Limb (tissue), 2 donors: ENCODE measurements at regions not wholly inside any gene's neighbourhood (a gene's known extent, or its start where the extent isn't known, plus 50 kb on each side); places are given as distances from the start of the nearest gene placed in this dataset.

ENCODE experiments used
- DNase-seq, 2 donors: peaks; one replicate each; pipeline ENCODE4 v3.0.0-alpha.2; 2016; ENCODE audit errors: extremely low spot score in 2 of 2

DNA sequence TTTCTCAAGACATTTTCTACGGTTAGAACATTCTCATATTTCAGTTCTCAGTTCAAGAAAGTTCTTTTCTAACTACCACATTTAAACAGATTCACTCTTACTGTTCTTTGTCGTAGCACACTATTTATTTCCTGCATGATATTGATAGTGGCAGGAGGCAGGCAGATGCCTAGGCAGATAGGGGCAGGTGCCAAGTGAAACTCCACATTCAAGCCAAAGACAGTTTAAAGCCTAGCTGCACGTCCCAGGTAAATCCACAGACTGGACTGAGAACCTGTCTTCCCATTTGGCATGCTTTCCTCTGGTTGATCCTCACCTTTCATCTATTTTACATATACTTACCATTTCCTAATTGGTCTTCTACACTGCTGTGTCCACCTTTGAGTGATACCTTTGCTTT lies 359.3 kb downstream of the TMX3 start:
- no peak for DNase-seq

DNA sequence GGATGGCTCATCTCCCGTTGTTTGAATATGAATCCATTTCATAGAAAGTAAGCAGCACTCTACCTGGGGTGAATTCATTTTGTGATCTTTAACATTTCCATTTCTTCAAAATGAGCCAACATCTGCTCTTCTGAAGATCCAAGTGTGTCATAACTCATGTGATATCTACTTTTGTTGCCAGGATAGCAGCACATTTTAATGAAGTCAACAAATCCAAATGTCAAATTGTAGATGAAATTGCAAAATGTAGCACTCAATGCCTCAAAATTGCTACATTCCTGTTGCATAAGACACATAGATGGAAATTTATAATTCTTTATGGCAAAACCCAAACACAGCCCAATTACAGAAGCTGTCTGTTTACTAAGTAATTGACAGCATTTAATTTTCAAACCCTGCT lies 360.7 kb downstream of the TMX3 start:
- no peak for DNase-seq

DNA sequence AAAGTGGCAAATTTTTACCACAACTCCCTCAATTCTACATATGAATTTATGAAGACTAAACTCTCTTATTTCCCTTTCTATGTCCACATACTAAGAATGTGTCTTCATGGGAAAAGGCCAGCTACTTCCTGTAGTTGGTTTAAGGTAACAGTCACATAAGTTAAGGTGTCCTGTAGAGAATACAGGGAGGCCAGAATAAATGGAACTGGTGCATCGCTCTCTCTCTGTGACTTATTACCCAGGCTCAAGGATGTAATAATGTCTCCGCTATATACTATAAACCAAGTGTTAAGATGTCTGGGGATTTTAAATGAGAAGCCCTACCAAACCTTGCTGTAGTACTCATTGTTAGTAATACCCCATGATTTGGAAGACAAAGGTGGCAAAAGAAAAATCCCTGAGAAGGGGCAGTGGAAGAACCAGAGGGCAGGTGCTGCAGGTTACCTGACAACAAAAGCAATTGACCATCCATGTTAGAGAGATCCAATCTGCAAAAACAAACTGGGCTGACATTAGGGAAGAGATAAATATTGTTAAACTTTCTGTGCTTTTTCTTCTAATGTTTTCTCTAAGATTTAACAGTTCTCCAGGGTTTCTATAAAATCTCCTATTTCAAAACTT lies 372.8 kb downstream of the TMX3 start:
- no peak for DNase-seq

DNA sequence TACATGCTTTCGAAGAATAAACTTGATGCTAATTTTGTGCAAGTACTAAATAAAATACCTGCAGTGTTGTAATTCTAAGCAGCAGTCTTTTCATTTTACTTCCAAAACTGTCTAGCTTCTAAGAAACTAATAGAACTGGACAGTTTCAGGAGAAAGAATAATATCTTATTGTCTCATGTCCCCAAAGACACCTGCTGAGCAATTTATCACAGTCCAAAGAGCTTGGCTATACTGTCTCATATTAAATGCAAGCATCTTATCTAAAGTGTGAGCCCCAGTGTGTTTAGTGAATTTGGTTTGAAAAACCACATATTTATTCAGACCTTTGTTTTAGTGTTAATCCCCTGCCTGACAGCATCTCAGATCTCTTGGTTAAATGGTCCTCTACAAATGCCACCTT lies 374.3 kb downstream of the TMX3 start:
- no peak for DNase-seq

DNA sequence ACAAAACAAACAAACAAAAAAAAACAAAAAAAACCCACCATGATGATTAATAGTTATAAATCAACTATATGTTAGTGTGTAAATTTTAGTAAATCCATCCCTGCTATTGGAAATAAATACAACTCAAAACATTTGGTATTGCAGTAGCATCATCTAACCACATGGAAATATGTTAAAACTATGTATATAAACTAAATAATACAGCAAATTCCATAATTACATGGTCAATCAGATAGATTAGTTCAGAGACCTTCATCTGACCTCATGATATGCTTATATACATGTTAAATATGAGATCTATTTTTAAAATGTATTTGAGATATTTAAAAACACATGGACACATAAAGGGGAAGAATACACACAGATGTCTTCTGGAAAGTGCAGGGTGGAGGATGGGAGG lies 384.2 kb downstream of the TMX3 start:
- no peak for DNase-seq

DNA sequence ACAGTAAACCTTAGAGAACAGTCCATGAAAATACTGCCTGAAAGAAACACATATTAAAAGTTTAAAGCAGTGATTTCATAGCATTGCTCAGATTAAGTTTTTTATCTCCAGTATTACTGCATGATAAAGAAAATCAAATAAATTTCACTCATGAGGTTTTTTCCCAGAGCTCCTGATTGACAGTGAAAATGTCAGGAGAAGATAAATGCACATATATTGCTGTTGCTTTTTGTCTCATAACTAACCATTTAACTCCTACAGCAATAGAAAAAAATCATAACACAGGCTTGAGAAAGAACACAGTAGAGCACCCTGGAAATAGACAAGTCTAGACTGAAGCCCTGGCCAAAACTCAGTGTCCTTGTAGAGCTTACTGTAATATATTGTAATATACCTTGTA lies 391.0 kb downstream of the TMX3 start:
- no peak for DNase-seq

DNA sequence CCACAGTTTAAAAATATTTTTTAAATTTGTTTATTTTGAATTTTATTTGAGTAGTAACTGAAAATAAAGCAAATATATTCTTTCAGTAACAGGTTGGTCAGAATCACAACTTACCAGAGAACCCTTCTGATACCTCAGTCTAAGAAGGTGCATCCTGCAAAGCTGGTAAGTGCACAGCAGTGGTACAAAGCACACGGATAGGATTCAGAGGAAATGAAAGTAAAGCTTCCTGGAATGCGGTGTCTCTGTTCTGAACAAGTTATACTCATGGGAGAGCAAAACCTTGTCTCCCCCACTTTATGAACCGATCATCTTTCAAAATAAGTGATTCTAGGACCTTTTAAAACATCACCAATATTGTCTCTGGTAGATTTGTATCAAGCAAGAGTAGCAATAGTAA lies 398.3 kb downstream of the TMX3 start:
- no peak for DNase-seq

DNA sequence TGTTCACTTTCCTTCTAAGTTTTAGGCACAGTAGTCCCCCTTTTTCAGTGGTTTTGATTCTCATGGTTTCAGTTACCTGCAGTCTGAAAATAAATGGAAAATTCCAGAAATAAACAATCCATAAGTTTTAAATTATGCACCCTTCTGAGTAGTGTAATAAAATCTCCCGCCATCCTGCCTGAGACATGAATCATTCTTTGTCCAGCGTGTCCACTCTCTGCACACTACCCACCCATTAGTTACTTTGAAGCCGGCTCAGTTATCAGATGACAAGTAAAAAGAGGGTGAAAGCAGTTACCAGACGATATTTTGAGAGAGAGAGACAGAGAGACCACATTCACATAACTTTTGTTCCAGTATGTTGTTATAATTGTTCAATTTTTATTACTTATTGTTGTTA lies 400.5 kb downstream of the TMX3 start:
- DNase-seq, result no peak

DNA sequence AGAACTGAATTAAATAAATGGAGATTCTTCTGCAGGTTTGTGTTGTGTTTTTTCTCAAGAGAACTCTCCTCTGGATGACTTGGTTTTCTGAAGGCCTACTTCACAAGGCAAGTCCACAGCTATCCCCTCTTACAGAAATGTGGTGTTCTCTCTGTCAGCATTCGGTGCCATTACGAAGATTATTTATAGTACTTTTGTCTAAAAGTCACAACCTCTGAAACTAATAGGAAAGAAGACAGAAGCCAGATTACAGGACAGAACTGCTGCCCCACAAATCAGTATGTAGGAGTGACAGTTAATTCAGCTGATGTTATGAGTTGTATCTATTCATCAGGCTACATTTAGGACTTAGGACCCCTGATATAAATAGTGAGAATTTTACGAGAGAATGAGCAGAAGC lies 413.5 kb downstream of the TMX3 start:
- DNase-seq, result no peak

DNA sequence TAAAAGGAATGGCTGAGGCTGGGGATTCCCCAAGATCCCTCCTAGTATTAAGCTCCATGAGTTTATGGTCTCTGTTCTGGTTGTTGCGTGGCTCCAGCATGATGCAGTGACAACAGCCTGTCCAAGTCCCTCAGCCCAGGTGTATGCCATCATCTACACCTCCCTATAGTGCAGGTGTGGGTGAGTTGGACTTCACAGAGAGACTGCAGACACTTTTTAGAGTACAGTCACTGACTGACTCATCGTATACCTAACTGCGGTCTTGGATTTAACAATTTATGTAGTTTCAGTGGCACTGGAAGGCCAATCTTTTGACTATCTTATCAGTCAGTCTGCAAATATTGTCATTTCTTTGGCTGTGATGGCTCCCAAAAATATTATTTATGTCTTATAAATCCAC lies 415.0 kb downstream of the TMX3 start:
- DNase-seq, result no peak

DNA sequence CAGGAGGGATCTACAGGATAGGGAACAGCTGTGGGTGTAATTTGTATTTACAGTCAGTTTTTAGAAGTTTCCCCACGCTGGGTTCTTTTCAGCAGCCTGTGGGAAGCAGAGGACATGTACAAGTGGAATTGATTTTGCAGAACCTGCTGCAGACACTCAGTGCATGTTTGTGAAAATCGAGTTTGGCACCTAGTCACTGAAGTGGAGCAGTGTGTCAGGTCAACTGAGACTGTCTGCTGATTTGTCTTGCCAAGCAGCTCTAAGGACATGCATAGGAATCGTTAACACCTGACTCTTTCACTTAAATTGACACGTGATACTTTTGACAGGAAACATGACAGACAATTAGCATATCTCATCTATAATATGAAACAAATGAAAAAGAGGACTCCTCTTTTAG lies 416.6 kb downstream of the TMX3 start:
- no peak for DNase-seq

DNA sequence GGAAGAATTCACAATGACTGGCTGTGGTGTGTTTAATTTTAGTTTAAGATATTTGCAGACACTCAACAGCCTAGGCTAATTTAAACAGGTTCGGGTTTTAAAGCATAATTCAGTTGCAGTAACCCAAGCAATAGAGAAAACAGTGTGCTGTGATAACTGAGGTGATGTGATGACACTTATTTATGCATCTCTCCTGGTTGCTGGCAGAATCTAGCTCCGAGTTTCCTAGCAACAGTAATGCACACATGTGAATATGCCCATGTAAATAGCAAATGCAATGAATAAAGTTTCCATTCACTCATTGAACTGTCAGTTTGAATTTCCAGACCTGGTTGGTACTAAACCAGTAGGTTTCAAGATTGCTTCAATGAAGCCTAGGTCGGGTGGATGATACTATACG lies 426.5 kb downstream of the TMX3 start:
- DNase-seq, result no peak

DNA sequence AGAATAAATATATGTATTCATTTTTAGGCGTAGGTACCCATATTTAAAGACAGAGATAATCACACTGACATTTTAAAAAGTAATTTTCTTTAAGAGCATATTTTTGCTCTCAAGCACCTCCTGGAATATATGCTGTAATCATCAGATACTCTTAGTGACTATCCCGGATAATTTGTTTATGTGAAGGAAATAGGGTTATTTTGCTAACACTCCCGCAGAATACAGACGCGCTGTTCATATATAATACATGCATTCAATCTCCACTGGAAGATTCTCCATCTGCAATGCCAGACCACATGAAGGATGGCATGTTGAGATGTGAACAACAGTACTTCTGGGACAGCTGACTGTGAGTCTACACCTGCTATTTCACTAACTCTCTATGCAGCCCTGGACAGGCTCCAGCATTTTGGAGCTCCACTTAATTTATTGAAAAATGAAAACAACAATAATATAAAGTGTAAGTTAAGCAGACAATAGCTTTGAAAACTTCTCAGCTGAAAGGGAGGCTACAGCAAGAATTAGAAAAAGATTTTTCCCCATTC lies 430.6 kb downstream of the TMX3 start:
- DNase-seq, result peak in 1 of 2 donors; percentile 12

DNA sequence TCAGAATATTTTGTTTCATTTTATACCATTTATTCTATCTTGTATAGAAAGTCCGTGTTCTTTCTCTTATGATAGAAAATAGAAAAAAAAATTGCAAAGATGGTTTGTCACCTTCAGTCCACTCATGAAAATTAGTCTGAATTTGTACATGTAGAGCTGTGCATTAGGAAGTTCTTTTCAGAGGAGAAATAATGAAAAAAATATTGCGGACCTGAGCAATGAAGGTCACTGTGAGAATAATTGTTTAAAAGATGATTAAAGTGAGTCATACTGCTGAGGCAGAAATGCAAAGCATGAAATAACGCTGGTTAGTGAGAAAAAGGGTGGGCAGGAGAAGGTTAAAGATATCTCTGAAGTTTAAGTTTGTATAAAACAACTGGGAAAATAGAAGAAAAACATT lies 431.1 kb downstream of the TMX3 start:
- no peak for DNase-seq

DNA sequence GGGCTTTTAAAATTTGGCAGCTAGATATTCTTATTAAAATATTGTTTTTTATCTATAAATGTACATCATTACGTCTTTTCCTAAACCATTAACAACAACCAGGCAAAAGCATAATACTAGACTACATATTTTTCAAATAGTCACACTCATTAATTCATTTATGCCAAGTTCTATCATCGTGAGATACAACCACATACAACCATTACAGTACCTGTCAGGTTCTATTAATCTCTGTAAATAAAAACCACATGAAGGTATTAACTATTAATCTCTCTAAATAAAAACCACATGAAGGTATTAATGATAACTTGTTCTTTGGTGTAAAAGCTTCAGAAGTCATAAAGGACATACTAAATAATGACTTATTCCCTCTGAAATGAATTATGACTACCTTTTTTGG lies 432.7 kb downstream of the TMX3 start:
- no peak for DNase-seq

DNA sequence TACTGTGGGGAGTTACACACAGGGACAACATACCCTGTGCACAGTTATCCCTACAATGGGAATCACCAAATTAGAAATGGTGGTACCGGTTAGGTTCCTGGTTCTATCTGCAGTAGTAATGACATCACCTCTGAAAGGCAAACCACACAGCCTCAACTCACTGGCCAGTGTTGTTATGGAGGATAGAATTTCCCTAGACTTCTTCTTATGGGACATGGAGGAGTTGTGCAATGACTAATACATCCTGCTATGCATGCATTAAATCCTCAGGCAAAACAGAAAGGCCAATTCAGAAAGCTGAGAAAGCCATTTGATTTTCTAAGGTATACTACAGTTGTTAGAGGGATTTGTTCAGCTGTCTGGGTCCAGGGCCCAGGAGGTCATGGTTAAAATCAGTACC lies 439.3 kb downstream of the TMX3 start:
- DNase-seq, result no peak

DNA sequence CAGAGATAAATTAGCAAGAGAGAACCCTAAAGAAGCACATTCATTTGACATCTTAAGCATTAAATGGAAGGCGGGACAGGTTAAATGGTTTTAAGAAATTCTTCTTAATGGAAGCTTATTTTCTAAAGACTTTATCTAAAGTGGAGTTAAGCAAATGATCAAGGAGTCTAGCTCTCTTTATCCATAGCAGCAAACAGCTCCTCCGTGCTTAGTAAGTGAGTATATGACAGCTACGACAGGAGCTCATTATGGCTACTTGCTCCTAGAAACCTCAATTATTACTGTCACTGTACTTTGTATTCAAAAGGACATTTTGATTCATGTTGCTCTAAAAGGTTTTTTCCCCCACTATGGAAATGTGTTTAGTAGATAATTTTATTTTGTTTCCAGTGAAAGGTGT lies 444.9 kb downstream of the TMX3 start:
- no peak for DNase-seq

DNA sequence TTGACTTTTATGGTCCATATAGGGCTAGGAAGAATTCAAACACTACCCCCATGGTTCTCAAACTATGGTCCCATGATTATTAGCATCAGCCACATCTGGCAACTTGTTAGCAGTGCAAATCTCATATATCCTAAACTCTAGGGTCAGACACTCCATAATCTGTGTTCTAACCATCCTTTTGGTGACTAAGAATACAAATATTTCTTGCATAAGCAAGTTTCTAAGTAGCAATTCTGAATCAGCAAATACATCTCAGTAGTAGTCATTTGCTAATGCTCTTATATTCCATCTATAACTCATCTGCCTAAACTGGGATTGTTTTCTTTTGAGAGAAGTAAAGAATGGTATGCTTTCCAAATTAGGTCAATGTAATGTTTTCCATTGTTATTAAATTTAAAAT lies 447.3 kb downstream of the TMX3 start:
- no peak for DNase-seq

DNA sequence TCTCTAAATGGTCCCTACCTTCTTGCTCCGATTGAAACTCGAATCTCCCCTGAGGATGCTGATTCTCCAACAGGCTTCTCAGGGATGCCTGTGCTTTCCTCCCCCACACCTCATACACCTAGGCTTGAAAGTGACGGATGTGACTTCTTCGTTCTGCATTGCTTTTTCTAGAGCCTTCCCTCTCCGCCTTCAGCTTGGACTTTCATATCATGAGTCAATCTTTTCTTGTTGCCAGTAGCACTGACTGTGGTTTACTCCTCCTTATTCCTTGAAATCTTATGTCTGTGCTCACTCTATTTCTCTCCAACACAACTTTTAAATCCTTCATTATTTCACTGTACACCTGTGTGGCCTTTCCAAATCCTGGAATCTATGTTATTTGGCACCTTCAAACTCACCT lies 451.4 kb downstream of the TMX3 start:
- no peak for DNase-seq

DNA sequence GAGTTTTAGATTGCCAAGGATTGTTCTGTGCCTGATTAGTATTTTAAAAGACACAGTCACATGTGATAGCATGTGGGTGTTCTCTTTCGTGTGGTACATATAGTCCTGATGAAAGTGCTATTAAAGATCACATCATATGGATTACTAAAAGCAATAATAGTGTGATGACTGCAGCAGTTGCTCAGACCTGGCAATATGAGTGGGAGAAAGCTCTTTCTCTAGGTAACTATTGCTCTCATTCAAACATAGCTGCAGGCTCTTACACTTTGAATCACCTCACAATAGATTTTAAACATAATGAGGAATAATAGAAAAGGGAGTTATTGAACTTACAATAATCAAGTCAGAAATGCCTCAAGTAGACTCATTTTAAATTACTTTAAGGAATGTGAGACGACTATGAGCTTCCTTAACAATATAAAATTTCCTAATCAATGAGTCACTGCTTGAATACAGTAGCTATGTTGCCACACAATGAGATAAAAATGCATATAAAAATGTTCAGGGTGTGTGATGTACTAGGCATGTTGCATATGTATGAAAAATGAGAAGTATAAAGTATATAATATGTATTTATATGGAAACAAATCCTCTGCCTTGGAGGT lies 452.1 kb downstream of the TMX3 start:
- no peak for DNase-seq

DNA sequence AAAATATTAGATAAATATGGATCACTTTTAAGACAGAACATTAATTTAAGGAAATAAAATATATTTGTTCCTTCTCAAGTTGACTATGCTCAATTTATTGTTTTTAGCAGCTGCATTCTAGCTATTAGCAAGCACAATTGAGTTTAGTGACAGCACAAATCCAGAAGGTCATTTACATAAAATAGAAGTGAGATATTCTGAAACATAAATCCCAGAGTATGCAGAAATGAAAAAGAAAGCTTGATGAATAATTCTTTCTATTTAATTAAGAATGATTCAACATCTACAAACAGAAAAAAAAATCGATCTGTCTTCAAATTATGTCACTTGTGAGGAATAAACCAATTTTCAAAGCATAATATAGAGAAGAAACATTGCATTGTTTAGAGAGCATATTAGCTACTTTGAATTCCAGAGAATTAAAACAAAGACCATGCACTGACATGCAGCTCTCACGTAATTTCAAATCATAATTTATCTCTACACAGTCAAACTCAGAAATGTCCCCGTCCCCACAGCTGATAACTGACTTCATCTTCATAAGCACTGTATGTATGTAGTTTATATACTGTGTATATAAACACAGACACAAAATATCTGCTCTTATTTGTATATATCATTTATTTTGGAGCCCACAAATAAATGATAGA lies 458.4 kb downstream of the TMX3 start:
- DNase-seq, result no peak

DNA sequence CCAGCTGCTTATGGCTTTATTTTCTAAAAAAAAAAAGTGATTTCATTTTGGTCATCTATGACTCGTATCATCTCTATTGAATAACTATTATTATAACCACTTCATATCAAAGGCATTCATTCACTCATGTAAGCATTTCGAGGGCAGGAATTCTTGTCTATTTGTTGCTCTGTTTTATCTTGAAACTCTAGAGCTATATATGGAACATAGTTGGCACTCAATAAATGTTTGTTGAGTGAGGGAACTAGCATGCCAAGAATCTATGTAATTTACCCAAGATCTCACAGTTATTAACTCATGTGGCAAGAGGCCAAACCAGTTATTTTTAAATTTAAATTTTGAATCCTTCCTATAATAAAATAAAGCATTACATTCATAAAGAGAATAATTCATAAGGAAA lies 470.1 kb downstream of the TMX3 start:
- DNase-seq, result no peak

DNA sequence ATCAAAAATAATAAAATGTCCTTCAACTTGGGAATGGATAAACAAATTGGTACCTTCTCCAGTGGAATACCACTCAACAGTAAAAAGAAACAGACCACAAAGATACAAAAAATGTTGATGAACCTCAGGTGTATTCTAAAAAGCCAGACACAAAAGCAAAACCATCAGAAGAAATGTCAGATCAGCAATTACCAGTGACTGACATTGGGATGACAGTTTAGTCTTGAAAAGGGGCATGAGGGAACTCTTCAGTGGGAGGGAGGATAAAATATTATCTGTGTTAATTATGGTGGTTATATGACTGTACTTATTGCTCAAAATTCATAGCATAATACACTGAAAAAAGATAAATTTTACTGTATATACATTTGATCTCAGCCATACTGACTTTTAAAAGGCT lies 473.0 kb downstream of the TMX3 start:
- no peak for DNase-seq
